ENCODE measurements at regions not wholly inside any gene's neighbourhood (a gene's known extent, or its start where the extent isn't known, plus 50 kb on each side); places are given as distances from the start of the nearest gene placed in this dataset.

DNA sequence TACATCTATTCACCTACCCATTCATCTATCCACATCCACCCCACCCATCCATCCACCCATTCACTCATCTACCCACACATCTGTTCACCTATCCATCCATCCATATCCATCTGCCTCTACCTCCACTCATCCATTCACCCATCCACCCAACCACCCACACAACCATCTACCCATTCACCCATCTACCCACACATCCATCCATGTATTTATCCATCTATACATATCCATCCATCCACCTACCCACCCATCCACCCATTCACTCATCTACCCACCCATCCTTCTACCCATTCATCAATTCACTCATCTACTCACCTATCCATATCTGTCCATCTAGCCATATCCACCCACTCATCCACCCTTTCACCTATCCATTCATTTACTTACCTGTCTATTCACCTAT is 187.6 kb downstream of the ASB1 start:
- TF ChIP-seq, protein P1, sequence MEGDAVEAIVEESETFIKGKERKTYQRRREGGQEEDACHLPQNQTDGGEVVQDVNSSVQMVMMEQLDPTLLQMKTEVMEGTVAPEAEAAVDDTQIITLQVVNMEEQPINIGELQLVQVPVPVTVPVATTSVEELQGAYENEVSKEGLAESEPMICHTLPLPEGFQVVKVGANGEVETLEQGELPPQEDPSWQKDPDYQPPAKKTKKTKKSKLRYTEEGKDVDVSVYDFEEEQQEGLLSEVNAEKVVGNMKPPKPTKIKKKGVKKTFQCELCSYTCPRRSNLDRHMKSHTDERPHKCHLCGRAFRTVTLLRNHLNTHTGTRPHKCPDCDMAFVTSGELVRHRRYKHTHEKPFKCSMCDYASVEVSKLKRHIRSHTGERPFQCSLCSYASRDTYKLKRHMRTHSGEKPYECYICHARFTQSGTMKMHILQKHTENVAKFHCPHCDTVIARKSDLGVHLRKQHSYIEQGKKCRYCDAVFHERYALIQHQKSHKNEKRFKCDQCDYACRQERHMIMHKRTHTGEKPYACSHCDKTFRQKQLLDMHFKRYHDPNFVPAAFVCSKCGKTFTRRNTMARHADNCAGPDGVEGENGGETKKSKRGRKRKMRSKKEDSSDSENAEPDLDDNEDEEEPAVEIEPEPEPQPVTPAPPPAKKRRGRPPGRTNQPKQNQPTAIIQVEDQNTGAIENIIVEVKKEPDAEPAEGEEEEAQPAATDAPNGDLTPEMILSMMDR (IDR thresholded peaks at IDR 0.05; ENCODE audit: insufficient read depth, low read length, poor library complexity, severe bottlenecking), result no peak
- no peak for TF ChIP-seq EZH2phosphoT487 (conservative IDR thresholded peaks at IDR 0.05; ENCODE audit: low read length)
